AG04449 (cell line): ENCODE measurements at regions not wholly inside any gene's neighbourhood (a gene's known extent, or its start where the extent isn't known, plus 50 kb on each side); places are given as distances from the start of the nearest gene placed in this dataset.

ENCODE experiments used
- CTCF ChIA-PET: fragments of 350-600 bp; formaldehyde crosslinking; extraction: SDS; loops from one replicate; lab custom pipeline; 2021; ENCODE audit warnings: antibody characterized with exemption; lab: Yijun Ruan, JAX
- POLR2A ChIA-PET: fragments of 400-600, 350-600 bp; formaldehyde crosslinking; extraction: SDS; loops from one replicate; lab custom pipeline; 2020; ENCODE audit warnings: antibody characterized with exemption, inconsistent platforms; lab: Yijun Ruan, JAX
- DNase-seq: peaks from one replicate; pipeline ENCODE4 v3.0.0-alpha.2; 2010; ENCODE audit warnings: low read depth, low spot score
- H3K4me3 ChIP-seq: 2 replicates; pipeline ENCODE4 v1.5.1; 2011; ENCODE audit warnings: low read depth, mild to moderate bottlenecking, control low read depth, low read length
- CTCF ChIP-seq: IDR thresholded peaks from one replicate; pipeline ENCODE4 v1.5.1; 2011; ENCODE audit warnings: mild to moderate bottlenecking, moderate library complexity, low read length, control low read depth, inconsistent platforms; ENCODE audit not compliant: insufficient read depth; ENCODE audit errors: missing control alignments

DNA sequence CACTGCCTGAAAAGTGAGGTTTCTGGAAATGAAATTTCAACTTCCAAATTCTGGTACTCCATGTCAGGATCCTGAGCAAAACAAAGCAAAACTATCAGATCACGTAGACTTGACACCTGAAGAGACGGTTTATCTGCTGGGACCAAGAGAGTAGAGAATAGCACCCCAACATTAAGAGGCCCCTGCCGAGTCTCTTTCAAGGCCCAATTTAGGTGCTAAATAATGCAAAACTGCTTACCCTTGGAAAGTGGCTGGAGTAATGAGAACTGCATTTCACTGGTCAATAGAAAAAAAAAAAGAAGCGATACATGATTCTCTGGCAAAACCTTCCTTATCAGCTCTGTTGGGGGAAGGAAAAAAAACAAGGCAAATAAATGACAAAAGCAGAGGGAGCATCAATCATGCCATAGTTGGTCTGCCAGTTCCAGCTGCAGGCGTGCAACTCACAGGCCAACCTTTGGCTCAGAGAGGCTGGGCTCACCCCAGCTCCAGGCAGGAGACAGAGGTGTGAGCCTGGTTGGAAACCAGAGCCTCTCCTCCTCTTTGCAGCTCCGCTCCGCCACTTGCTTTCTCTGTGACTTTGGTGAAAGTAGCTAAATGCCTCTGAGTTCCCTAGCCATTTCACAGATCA lies 595.2 kb downstream of the TOX3 start:
- no peak for TF ChIP-seq CTCF
- ChIA-PET POLR2A (no interaction called here), CTCF (interaction anchor here (1.4 to 2.4 kb wide), 2 partner anchors 19 to 133 kb away, joined by 3 to 7 read pairs; no protein-coding TSS in a partner anchor)
- no peak overlapping the region for H3K4me3 ChIP-seq
- no peak for DNase-seq

GRCh38 chr16:51950118-51950780 lies 596.7 kb downstream of the TOX3 start:
- ChIA-PET CTCF (interaction anchor here (2.4 kb wide), 1 partner anchor 132 kb away, joined by 7 read pairs; no protein-coding TSS in a partner anchor), POLR2A (no interaction called here)
- H3K4me3 ChIP-seq: no peak overlapping the region
- no peak for TF ChIP-seq CTCF
- DNase-seq: no peak

GRCh38 chr16:51949282-51949681 lies 597.7 kb downstream of the TOX3 start:
- ChIA-PET CTCF (interaction anchor here (2.4 kb wide), 1 partner anchor 131 kb away, joined by 7 read pairs; no protein-coding TSS in a partner anchor), POLR2A (no interaction called here)
- no peak for TF ChIP-seq CTCF

GRCh38 chr16:51941412-51941811 lies 605.5 kb downstream of the TOX3 start:
- no peak for DNase-seq
- CTCF ChIA-PET: no interaction called here
- POLR2A ChIA-PET: no interaction called here
- H3K4me3 ChIP-seq: no peak overlapping the region
- TF ChIP-seq CTCF: no peak

More at GRCh38 chr16:51949282-51949681, 597.7 kb downstream of the TOX3 start:
- DNase-seq: no peak
- no peak overlapping the region for H3K4me3 ChIP-seq

GRCh38 chr16:51940183-51940582 lies 606.8 kb downstream of the TOX3 start:
- TF ChIP-seq CTCF: no peak
- ChIA-PET CTCF (no interaction called here), POLR2A (no interaction called here)
- H3K4me3 ChIP-seq: no peak overlapping the region
- DNase-seq: no peak

- no peak for TF ChIP-seq CTCF
- ChIA-PET POLR2A (no interaction called here), CTCF (no interaction called here)
Observed at GRCh38 chr16:51939378-51939871, 607.5 kb downstream of the TOX3 start.

More at GRCh38 chr16:51939378-51939871, 607.5 kb downstream of the TOX3 start:
- no peak for DNase-seq
- no peak overlapping the region for H3K4me3 ChIP-seq
